GM12892 (cell line): ENCODE measurements at regions not wholly inside any gene's neighbourhood (a gene's known extent, or its start where the extent isn't known, plus 50 kb on each side); places are given as distances from the start of the nearest gene placed in this dataset.

Experiments
- POLR2A ChIP-seq: IDR thresholded peaks from 2 replicates; pipeline ENCODE4 v1.6.1; 2011; ENCODE audit warnings: low read depth, low read length, control low read depth
- POLR2AphosphoS5 ChIP-seq: IDR thresholded peaks from 2 replicates; pipeline ENCODE4 v1.6.1; 2011; ENCODE audit warnings: low read depth, low read length, control low read depth

GRCh38 chr1:59149435-59149834 is 147.5 kb upstream of the FGGY start:
- TF ChIP-seq POLR2A (no peak), POLR2AphosphoS5 (no peak)
